Activated B cell treated with CpG ODN at 0.5 μM for 24 hours (primary cell): ENCODE measurements at regions not wholly inside any gene's neighbourhood (a gene's known extent, or its start where the extent isn't known, plus 50 kb on each side); places are given as distances from the start of the nearest gene placed in this dataset.

Experiments used
- ATAC-seq: fragments of 200-7000 bp; cut with Tn5 transposase; one replicate; pipeline ENCODE4 v1.10.0; 2021; ENCODE audit warnings: low read depth, mild to moderate bottlenecking, moderate library complexity
- CTCF ChIA-PET: fragments of 350-600 bp; sonication (Branson Sonifier 250); formaldehyde crosslinking; loops from one replicate; lab custom pipeline; 2021; ENCODE audit warnings: antibody characterized with exemption; lab: Charles Lee
- POLR2A ChIA-PET: fragments of 350-600 bp; sonication (Branson Sonifier 250); formaldehyde crosslinking; loops from one replicate; lab custom pipeline; 2021; ENCODE audit warnings: antibody characterized with exemption; lab: Charles Lee
- DNase-seq: peaks from one replicate; pipeline ENCODE4 v3.0.0; 2022
- H3K27ac Mint-ChIP-seq: one replicate; pipeline ENCODE4 v1.8.0; 2020; ENCODE audit warnings: mixed read lengths
- H3K27me3 Mint-ChIP-seq: one replicate; pipeline ENCODE4 v1.8.0; 2021; ENCODE audit warnings: mixed read lengths
- H3K36me3 Mint-ChIP-seq: one replicate; pipeline ENCODE4 v1.8.0; 2021; ENCODE audit warnings: low read depth, mixed read lengths
- H3K4me1 Mint-ChIP-seq: one replicate; pipeline ENCODE4 v1.8.0; 2021; ENCODE audit warnings: mixed read lengths
- H3K4me3 Mint-ChIP-seq: one replicate; pipeline ENCODE4 v1.8.0; 2020; ENCODE audit warnings: mild to moderate bottlenecking, mixed read lengths
- H3K9me3 Mint-ChIP-seq: one replicate; pipeline ENCODE4 v1.8.0; 2020; ENCODE audit warnings: mixed read lengths
- CTCF ChIP-seq: fragments of 200-600 bp; IDR thresholded peaks from one replicate; pipeline ENCODE4 v1.8.0; 2022; ENCODE audit warnings: antibody characterized with exemption, mild to moderate bottlenecking
- intact Hi-C: fragments of 100-400 bp; cut with micrococcal nuclease; formaldehyde crosslinking; loops from one replicate; pipeline ENCODE4 v1.15.1; 2024

- Mint-ChIP-seq H3K36me3 (no peaks in the 10 kb centered on the region), H3K9me3 (no peaks in the 10 kb centered on the region), H3K4me3 (peak overlapping the region; percentile 62), H3K4me1 (peaks cover 15% of the 10 kb centered on the region), H3K27ac (peak overlapping the region; percentile 2), H3K27me3 (no peaks in the 10 kb centered on the region)
- CTCF ChIA-PET: no interaction called here
- POLR2A ChIA-PET: no interaction called here
- ATAC-seq (peak; percentile 79), DNase-seq (no peak)
- intact Hi-C loops: no loop called here
- no peak for TF ChIP-seq CTCF
Observed at GRCh38 chr1:199226163-199226562, 587.3 kb downstream of the PTPRC start.

- Mint-ChIP-seq H3K9me3 (no peaks in the 10 kb centered on the region), H3K27ac (no peak overlapping the region), H3K4me3 (no peak overlapping the region), H3K4me1 (peaks cover 17% of the 10 kb centered on the region), H3K27me3 (no peaks in the 10 kb centered on the region), H3K36me3 (no peaks in the 10 kb centered on the region)
- DNase-seq (no peak), ATAC-seq (no peak)
- POLR2A ChIA-PET: no interaction called here
- CTCF ChIA-PET: interaction anchor here (0.8 to 1.8 kb wide), 6 partner anchors 11 to 309 kb away, joined by 3 to 6 read pairs (median 4); no protein-coding TSS in a partner anchor
- intact Hi-C loops: loop anchor here (10.0 kb wide), 1 partner anchor 357 kb away; no protein-coding TSS in a partner anchor
- no peak for TF ChIP-seq CTCF
Observed at GRCh38 chr1:199242147-199242546, 603.3 kb downstream of the PTPRC start.

- H3K27ac Mint-ChIP-seq: no peak overlapping the region
Observed at GRCh38 chr1:199242601-199243000, 603.8 kb downstream of the PTPRC start.

GRCh38 chr1:199243423-199244061 is 604.7 kb downstream of the PTPRC start:
- no peaks in the 10 kb centered on the region for H3K27me3 Mint-ChIP-seq
- POLR2A ChIA-PET: no interaction called here
- H3K4me3 Mint-ChIP-seq: no peak overlapping the region
- DNase-seq: peak; percentile 54
- TF ChIP-seq CTCF: no peak
- peaks cover 17% of the 10 kb centered on the region for H3K4me1 Mint-ChIP-seq
- ATAC-seq: peak; percentile 97
- CTCF ChIA-PET: interaction anchor here (0.7 to 1.8 kb wide), 7 partner anchors 12 to 487 kb away, joined by 3 to 6 read pairs (median 3); no protein-coding TSS in a partner anchor
- intact Hi-C loops: loop anchor here (1.0 to 10.0 kb wide), 4 partner anchors 309 to 487 kb away; no protein-coding TSS in a partner anchor
- no peaks in the 10 kb centered on the region for H3K9me3 Mint-ChIP-seq
- no peak overlapping the region for H3K27ac Mint-ChIP-seq
- H3K36me3 Mint-ChIP-seq: no peaks in the 10 kb centered on the region

More at GRCh38 chr1:199242601-199243000, 603.8 kb downstream of the PTPRC start:
- ChIA-PET CTCF (interaction anchor here (0.8 to 1.8 kb wide), 7 partner anchors 12 to 309 kb away, joined by 3 to 6 read pairs (median 3); no protein-coding TSS in a partner anchor), POLR2A (interaction anchor here (0.6 kb wide), 1 partner anchor 499 kb away, joined by 4 read pairs; no protein-coding TSS in a partner anchor)
- H3K4me1 Mint-ChIP-seq: peaks cover 17% of the 10 kb centered on the region
- H3K9me3 Mint-ChIP-seq: no peaks in the 10 kb centered on the region
- intact Hi-C loops: loop anchor here (10.0 kb wide), 1 partner anchor 358 kb away; no protein-coding TSS in a partner anchor
- ATAC-seq (no peak), DNase-seq (no peak)
- H3K36me3 Mint-ChIP-seq: no peaks in the 10 kb centered on the region
- H3K4me3 Mint-ChIP-seq: no peak overlapping the region
- TF ChIP-seq CTCF: no peak
- H3K27me3 Mint-ChIP-seq: no peaks in the 10 kb centered on the region

- H3K27ac Mint-ChIP-seq: no peak overlapping the region
- peaks cover 17% of the 10 kb centered on the region for H3K4me1 Mint-ChIP-seq
- H3K9me3 Mint-ChIP-seq: peaks cover 5% of the 10 kb centered on the region
- ChIA-PET POLR2A (no interaction called here), CTCF (no interaction called here)
- no peaks in the 10 kb centered on the region for H3K27me3 Mint-ChIP-seq
- no peak overlapping the region for H3K4me3 Mint-ChIP-seq
- no peak for TF ChIP-seq CTCF
- no peak for DNase-seq
- ATAC-seq: no peak
- intact Hi-C loops: loop anchor here (10.0 kb wide), 1 partner anchor 361 kb away; no protein-coding TSS in a partner anchor
- H3K36me3 Mint-ChIP-seq: no peaks in the 10 kb centered on the region
Observed at GRCh38 chr1:199245946-199246345, 607.1 kb downstream of the PTPRC start.
